ENCODE measurements at regions not wholly inside any gene's neighbourhood (a gene's known extent, or its start where the extent isn't known, plus 50 kb on each side); places are given as distances from the start of the nearest gene placed in this dataset.

- FAIRE-seq, result no peak
- CTCF ChIA-PET, result interaction anchor here (11.2 kb wide), 1 partner anchor 217 kb away, joined by 126 read pairs; no protein-coding TSS in a partner anchor
Measured at GRCh38 chr14:60566101-60566500, 57.2 kb downstream of the SIX6 start.

GRCh38 chr14:60573943-60574495 is 65.1 kb downstream of the SIX6 start:
- Histone ChIP-seq H3K27ac (no peak overlapping the region), H3K4me3 (no peak overlapping the region), H3K4me2 (no peak overlapping the region), H3K4me1 (no peaks in the 10 kb centered on the region), H3K9me3 (no peaks in the 10 kb centered on the region)
- CTCF ChIA-PET, result no interaction called here
- POLR2A ChIA-PET, result no interaction called here
- WGBS (ENCODE audit: missing lambda C conversion rate), result 53% methylated on average over 4 of the region's 4 CpGs
- no peak for FAIRE-seq
- TF ChIP-seq CBX2 (IDR thresholded peaks at IDR 0.05; ENCODE audit: borderline replicate concordance, low read depth), result no peak
- TF ChIP-seq JUN (IDR thresholded peaks at IDR 0.05), result no peak
- TF ChIP-seq GATA3 (IDR thresholded peaks at IDR 0.05; ENCODE audit: borderline replicate concordance), result no peak
- no peak for TF ChIP-seq EHF (CRISPR knock-in tag; IDR thresholded peaks at IDR 0.05)
- no peak for DNase-seq (ENCODE audit: low read depth in 1 of 2, low spot score in 1 of 2)
- no peak for ATAC-seq

More at GRCh38 chr14:60566101-60566500, 57.2 kb downstream of the SIX6 start:
- H3K4me2 ChIP-seq, result no peak overlapping the region
- TF ChIP-seq TP53 (CRISPR knock-in tag; IDR thresholded peaks at IDR 0.05) (no peak), CTCF (IDR thresholded peaks at IDR 0.05) (no peak), ESRRA (IDR thresholded peaks at IDR 0.05; ENCODE audit: borderline replicate concordance, low read length) (no peak), E2F6 (IDR thresholded peaks at IDR 0.05; ENCODE audit: borderline replicate concordance, low read depth) (no peak), ZC3H11A (IDR thresholded peaks at IDR 0.05) (no peak)
- H3K9me3 ChIP-seq, result no peaks in the 10 kb centered on the region
- ATAC-seq (no peak), DNase-seq (ENCODE audit: low read depth in 1 of 2, low spot score in 1 of 2) (no peak)
- H3K4me3 ChIP-seq, result no peak overlapping the region
- H3K4me1 ChIP-seq, result no peaks in the 10 kb centered on the region
- WGBS (ENCODE audit: missing lambda C conversion rate), result 61% methylated on average over 5 of the region's 5 CpGs
- H3K27ac ChIP-seq, result no peak overlapping the region
- POLR2A ChIA-PET, result no interaction called here

GRCh38 chr14:60575008-60575407 is 66.1 kb downstream of the SIX6 start:
- no peak overlapping the region for H3K4me3 ChIP-seq
- no peaks in the 10 kb centered on the region for H3K9me3 ChIP-seq
- no peaks in the 10 kb centered on the region for H3K4me1 ChIP-seq
- WGBS (ENCODE audit: missing lambda C conversion rate), result 81% methylated on average over 2 of the region's 2 CpGs
- CTCF ChIA-PET, result no interaction called here
- POLR2A ChIA-PET, result no interaction called here
- DNase-seq (ENCODE audit: low read depth in 1 of 2, low spot score in 1 of 2) (no peak), ATAC-seq (no peak), FAIRE-seq (no peak)
- no peak overlapping the region for H3K27ac ChIP-seq
- TF ChIP-seq NPAS2 (CRISPR knock-in tag; IDR thresholded peaks at IDR 0.05; ENCODE audit: borderline replicate concordance), result no peak
- TF ChIP-seq PBX3 (IDR thresholded peaks at IDR 0.05), result no peak
- no peak for TF ChIP-seq ATOH8 (CRISPR knock-in tag; IDR thresholded peaks at IDR 0.05; ENCODE audit: low read depth)
- no peak for TF ChIP-seq HOXB13 (CRISPR knock-in tag; IDR thresholded peaks at IDR 0.05; ENCODE audit: low read depth)
- no peak for TF ChIP-seq NFE2L2 (conservative IDR thresholded peaks at IDR 0.05; ENCODE audit: low read length)
- no peak for TF ChIP-seq BHLHE40 (IDR thresholded peaks at IDR 0.05; ENCODE audit: low read depth, low read length)
- no peak overlapping the region for H3K4me2 ChIP-seq

GRCh38 chr14:60585676-60586075 is 63.6 kb downstream of the SIX1 start:
- 95% methylated on average over 3 of the region's 3 CpGs for WGBS (ENCODE audit: missing lambda C conversion rate)
- ChIA-PET CTCF (no interaction called here), POLR2A (no interaction called here)
- DNase-seq (ENCODE audit: low read depth in 1 of 2, low spot score in 1 of 2) (no peak), FAIRE-seq (no peak), ATAC-seq (no peak)
- Histone ChIP-seq H3K4me3 (no peak overlapping the region), H3K9me3 (no peaks in the 10 kb centered on the region), H3K4me1 (no peaks in the 10 kb centered on the region), H3K4me2 (no peak overlapping the region), H3K27ac (no peak overlapping the region)
- TF ChIP-seq ZSCAN20 (CRISPR knock-in tag; IDR thresholded peaks at IDR 0.05) (no peak), MAFK (IDR thresholded peaks at IDR 0.05; ENCODE audit: partially characterized antibody) (peak; percentile 96)

All from A549 (cell line).